Endothelial cell of umbilical vein (primary cell): ENCODE measurements at regions not wholly inside any gene's neighbourhood (a gene's known extent, or its start where the extent isn't known, plus 50 kb on each side); places are given as distances from the start of the nearest gene placed in this dataset.

Source experiments
- BruUV-seq: library from RNA; stranded (reverse); fragments of 400-500 nt; replicated peaks from 2 replicates; lab custom pipeline; 2021; lab: Mats Ljungman, UMichigan
- CTCF ChIA-PET: fragments of 300-600, 350-600 bp; sonication (Branson Sonifier 250); formaldehyde crosslinking; loops from one replicate; lab custom pipeline; 2021; ENCODE audit warnings: antibody characterized with exemption, inconsistent platforms; lab: Charles Lee
- POLR2A ChIA-PET: fragments of 300-600, 350-600 bp; sonication (Branson Sonifier 250); formaldehyde crosslinking; loops from one replicate; lab custom pipeline; 2021; ENCODE audit warnings: antibody characterized with exemption, inconsistent platforms; lab: Charles Lee
- DNase-seq: peaks from one replicate; pipeline ENCODE4 v3.0.0-alpha.2; 2011; ENCODE audit warnings: low read depth, low spot score
- FAIRE-seq: peaks from 2 replicates; lab custom pipeline; 2011; peaks lifted over from hg19 to GRCh38; lab: Jason Lieb, UNC
- H2AFZ ChIP-seq: 2 replicates; pipeline ENCODE4 v1.6.0; 2012; ENCODE audit warnings: low read depth, low read length, control low read depth, inconsistent platforms
- H3K27ac ChIP-seq: 2 replicates; pipeline ENCODE4 v1.5.1; 2011; ENCODE audit warnings: low read depth, mild to moderate bottlenecking, control low read depth, low read length, moderate library complexity; ENCODE audit not compliant: insufficient read depth
- H3K27me3 ChIP-seq, 2 experiments: 2 replicates each; pipeline versions ENCODE4 v1.6.0 to v1.6.1; 2011; ENCODE audit warnings: low read length in 2 of 2, mixed read lengths in 1 of 2; ENCODE audit not compliant: control insufficient read depth in 2 of 2, insufficient read depth in 2 of 2
- H3K36me3 ChIP-seq, 2 experiments: 2 replicates in 1 of 2; 3 replicates in 1 of 2; pipeline ENCODE4 v1.5.1; 2011; ENCODE audit warnings: low read length in 2 of 2, mild to moderate bottlenecking in 1 of 2, moderate library complexity in 1 of 2; ENCODE audit not compliant: control insufficient read depth in 2 of 2, insufficient read depth in 2 of 2; ENCODE audit errors: extremely low read depth in 1 of 2
- H3K4me1 ChIP-seq: 3 replicates; pipeline ENCODE4 v1.5.1; 2011; ENCODE audit warnings: mild to moderate bottlenecking, low read length; ENCODE audit not compliant: control insufficient read depth, insufficient read depth; ENCODE audit errors: extremely low read depth
- H3K4me2 ChIP-seq: 2 replicates; pipeline ENCODE4 v1.6.1; 2011; ENCODE audit warnings: low read length, control low read depth, mixed read lengths; ENCODE audit not compliant: insufficient read depth
- H3K4me3 ChIP-seq, 3 experiments: fragments of 200-600 bp in 1 of 3; sonication (generic), shearing (Covaris generic) in 1 of 3; replicated peaks in 1 of 3; 2 replicates each; pipeline ENCODE4 v1.5.1; 2011 to 2016; ENCODE audit warnings: control low read depth in 3 of 3, low read length in 3 of 3, mild to moderate bottlenecking in 2 of 3, inconsistent platforms in 1 of 3, low read depth in 1 of 3, moderate library complexity in 1 of 3; ENCODE audit not compliant: insufficient read depth in 1 of 3
- H3K79me2 ChIP-seq: 2 replicates; pipeline ENCODE4 v1.6.0; 2012; ENCODE audit warnings: low read length, inconsistent platforms; ENCODE audit not compliant: control insufficient read depth, insufficient read depth
- H3K9ac ChIP-seq: replicated peaks from 2 replicates; pipeline ENCODE3; 2011; ENCODE audit warnings: low read length, control low read depth; ENCODE audit not compliant: insufficient read depth; ENCODE audit errors: extremely low read depth
- H3K9me1 ChIP-seq: replicated peaks from 3 replicates; pipeline ENCODE4 v1.6.0; 2011; ENCODE audit warnings: mild to moderate bottlenecking, low read length; ENCODE audit not compliant: control insufficient read depth, insufficient read depth; ENCODE audit errors: extremely low read depth
- H3K9me3 ChIP-seq: replicated peaks from 2 replicates; pipeline ENCODE4 v1.5.1; 2012; ENCODE audit warnings: low read length, inconsistent platforms; ENCODE audit not compliant: control insufficient read depth, insufficient read depth
- H4K20me1 ChIP-seq: replicated peaks from 2 replicates; pipeline ENCODE3; 2011; ENCODE audit warnings: mild to moderate bottlenecking, low read length; ENCODE audit not compliant: control insufficient read depth, insufficient read depth; ENCODE audit errors: extremely low read depth
- CTCF ChIP-seq, 2 donors: IDR thresholded peaks; 1 replicate in 1 of 2; 2 replicates in 1 of 2; pipeline ENCODE4 v1.5.1; 2011; ENCODE audit warnings: low read length in 2 of 2, mild to moderate bottlenecking in 2 of 2, moderate library complexity in 2 of 2, control low read depth in 1 of 2, inconsistent platforms in 1 of 2, low read depth in 1 of 2; ENCODE audit not compliant: insufficient read depth in 1 of 2; ENCODE audit errors: extremely low read depth in 1 of 2
- EZH2 ChIP-seq: IDR thresholded peaks from 2 replicates; pipeline ENCODE4 v1.6.1; 2012; ENCODE audit warnings: borderline replicate concordance, low read depth, mild to moderate bottlenecking, moderate library complexity, low read length, inconsistent platforms; ENCODE audit not compliant: severe bottlenecking
- FOS ChIP-seq: IDR thresholded peaks from 2 replicates; pipeline ENCODE4 v1.6.1; 2011; ENCODE audit warnings: mild to moderate bottlenecking, low read length, moderate library complexity, borderline replicate concordance; ENCODE audit not compliant: insufficient read depth
- GATA2 ChIP-seq: IDR thresholded peaks from 2 replicates; pipeline ENCODE4 v1.7.0; 2011; ENCODE audit warnings: low read depth, mild to moderate bottlenecking, moderate library complexity, mixed read lengths, low read length; ENCODE audit not compliant: insufficient read length, insufficient read depth
- JUN ChIP-seq: IDR thresholded peaks from 2 replicates; pipeline ENCODE4 v1.6.1; 2011; ENCODE audit warnings: borderline replicate concordance, low read depth; ENCODE audit not compliant: insufficient read length, insufficient read depth
- MAX ChIP-seq: IDR thresholded peaks from 2 replicates; pipeline ENCODE4 v1.6.1; 2011; ENCODE audit not compliant: insufficient read depth, insufficient read length
- MYC ChIP-seq: IDR thresholded peaks from one replicate; pipeline ENCODE4 v1.6.1; 2011; ENCODE audit warnings: mild to moderate bottlenecking, low read depth, low read length
- POLR2A ChIP-seq: IDR thresholded peaks from 2 replicates; pipeline ENCODE4 v1.6.1; 2012; ENCODE audit warnings: low read depth, mild to moderate bottlenecking, control low read depth, low read length
- POLR2AphosphoS5 ChIP-seq: IDR thresholded peaks from 2 replicates; pipeline ENCODE4 v1.6.1; 2012; ENCODE audit warnings: low read depth, mild to moderate bottlenecking, control low read depth, low read length, moderate library complexity; ENCODE audit not compliant: insufficient read depth
- dilution Hi-C: fragments of 300-500 bp; cut with MboI; formaldehyde crosslinking; loops from one replicate; pipeline ENCODE4 v1.15.0; 2019; ENCODE audit warnings: low sequenced_read_pairs; ENCODE audit not compliant: extremely low pct_ligation_motif_present
- intact Hi-C: fragments of 100-400 bp; cut with micrococcal nuclease; formaldehyde crosslinking; loops from one replicate; pipeline ENCODE4 v1.10.0; 2022

DNA sequence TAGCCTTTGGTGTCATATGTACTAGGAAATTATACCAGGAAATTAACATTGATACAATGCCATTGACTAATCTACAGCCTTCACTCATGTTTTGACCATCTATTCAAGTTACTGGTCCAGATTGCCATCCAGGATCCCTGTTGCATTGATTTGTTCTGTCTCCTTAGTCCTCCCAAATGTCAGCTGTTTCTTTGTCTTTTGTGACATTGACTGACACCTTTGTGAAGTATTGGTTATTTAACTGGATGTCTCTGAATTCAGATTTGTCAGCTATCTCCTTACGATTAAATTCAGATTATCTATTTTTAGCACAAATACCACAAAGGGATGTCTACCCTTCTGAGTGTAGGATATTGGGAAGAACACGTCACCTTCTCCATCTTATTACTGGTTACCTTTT is 73.7 kb upstream of the CTNND2 start:
- H3K27me3 ChIP-seq, result no peaks in the 10 kb centered on the region
- H3K9me3 ChIP-seq, result no peaks in the 10 kb centered on the region
- no TSS peak for BruUV-seq
- H3K9me1 ChIP-seq, result no peaks in the 10 kb centered on the region
- H3K9ac ChIP-seq, result no peak overlapping the region
- H3K79me2 ChIP-seq, result no peaks in the 10 kb centered on the region
- TF ChIP-seq MAX (no peak), EZH2 (no peak), POLR2AphosphoS5 (no peak), POLR2A (no peak), CTCF (IDR thresholded peaks at IDR 0.05; ENCODE audit: extremely low read depth in 1 of 2, insufficient read depth in 1 of 2, low read depth in 1 of 2, low read length in 2 of 2) (no peak), GATA2 (no peak), JUN (no peak), FOS (no peak), MYC (no peak)
- no peaks in the 10 kb centered on the region for H3K36me3 ChIP-seq
- FAIRE-seq (no peak), DNase-seq (no peak)
- ChIA-PET POLR2A (no interaction called here), CTCF (no interaction called here)
- H4K20me1 ChIP-seq, result no peaks in the 10 kb centered on the region
- dilution Hi-C loops, result no loop called here
- no peak overlapping the region for H3K4me3 ChIP-seq
- H3K27ac ChIP-seq, result no peak overlapping the region
- no peaks in the 10 kb centered on the region for H3K4me1 ChIP-seq
- H2AFZ ChIP-seq, result no peak overlapping the region
- H3K4me2 ChIP-seq, result no peak overlapping the region
- intact Hi-C loops, result no loop called here
